Gastroesophageal sphincter (tissue), 4 donors: ENCODE measurements at regions not wholly inside any gene's neighbourhood (a gene's known extent, or its start where the extent isn't known, plus 50 kb on each side); places are given as distances from the start of the nearest gene placed in this dataset.
A peak's percentile ranks its signal among the peaks of the same experiment; 100 is the strongest.

Experiments used
- ATAC-seq: fragments of 150-250 bp; one replicate; pipeline ENCODE4 v1.9.1; 2016; ENCODE audit warnings: mild to moderate bottlenecking, moderate library complexity
- H3K27ac ChIP-seq, 4 donors: fragments of 200-600 bp; sonication (generic) in 3 of 4; 1 replicate in 3 of 4; 2 replicates in 1 of 4; pipeline ENCODE4 v1.5.1; 2016 to 2019
- H3K27me3 ChIP-seq: fragments of 200-600 bp; sonication (generic); one replicate; pipeline ENCODE4 v1.5.1; 2019
- H3K36me3 ChIP-seq, 2 donors: fragments of 200-600 bp; sonication (generic); one replicate each; pipeline ENCODE4 v1.5.1; 2019; ENCODE audit warnings: control low read depth in 1 of 2
- H3K4me1 ChIP-seq, 3 donors: fragments of 200-600 bp; sonication (generic); 1 replicate in 2 of 3; 2 replicates in 1 of 3; pipeline ENCODE4 v1.5.1; 2016 to 2019; ENCODE audit warnings: control low read depth in 2 of 3
- H3K4me3 ChIP-seq, 2 donors: fragments of 200-600 bp; sonication (generic); one replicate each; pipeline ENCODE4 v1.5.1; 2019; ENCODE audit warnings: mild to moderate bottlenecking in 1 of 2, moderate library complexity in 1 of 2
- H3K9me3 ChIP-seq, 3 donors: fragments of 200-600 bp; sonication (generic); one replicate each; pipeline ENCODE4 v1.5.1; 2017 to 2019; ENCODE audit warnings: control low read depth in 2 of 3
- CTCF ChIP-seq, 4 experiments: fragments of 200-600 bp in 2 of 4; fragments of 450-650 bp in 2 of 4; sonication (generic) in 1 of 4; IDR thresholded peaks; one replicate each; pipeline ENCODE4 v1.5.1; 2017 to 2019; ENCODE audit warnings: antibody characterized with exemption in 4 of 4, mild to moderate bottlenecking in 2 of 4, moderate library complexity in 2 of 4
- EP300 ChIP-seq: sonication (generic); formaldehyde crosslinking; IDR thresholded peaks from one replicate; pipeline ENCODE4 v1.6.1; 2017; ENCODE audit warnings: antibody characterized with exemption, mild to moderate bottlenecking
- POLR2A ChIP-seq, 2 donors: fragments of 450-650 bp; IDR thresholded peaks; one replicate each; pipeline ENCODE4 v1.6.1; 2017; ENCODE audit warnings: antibody characterized with exemption in 2 of 2, mild to moderate bottlenecking in 2 of 2, moderate library complexity in 1 of 2
- POLR2AphosphoS5 ChIP-seq: sonication (generic); formaldehyde crosslinking; IDR thresholded peaks from one replicate; pipeline ENCODE4 v1.6.1; 2017; ENCODE audit warnings: antibody characterized with exemption
- WGBS, 2 donors: methylation state at CpG; one replicate each; pipeline ENCODE4 v1.1.5; 2018; ENCODE audit warnings: low coverage in 1 of 2; 5-methylcytosine and 5-hydroxymethylcytosine counted together

GRCh38 chr10:3239066-3239919, 66.7 kb upstream of the PITRM1 start:
- Histone ChIP-seq H3K27me3 (no peaks in the 10 kb centered on the region), H3K36me3 (no peaks in the 10 kb centered on the region), H3K9me3 (no peaks in the 10 kb centered on the region), H3K4me3 (peak overlapping the region in 1 of 2 donors; percentile 6), H3K27ac (peak overlapping the region in 2 of 4 donors; percentile 54 to 57), H3K4me1 (peaks cover 0 to 9% (median 0%) of the 10 kb centered on the region in 3 donors)
- TF ChIP-seq EP300: no peak
- TF ChIP-seq POLR2A (IDR thresholded peaks at IDR 0.05): no peak
- peak; percentile 23 for TF ChIP-seq POLR2AphosphoS5
- TF ChIP-seq CTCF (IDR thresholded peaks at IDR 0.05): peak; percentile 89 to 95 (median 92)
- WGBS, 2 donors: 29 to 42% methylated on average over 11 to 27 of the region's 35 CpGs
- peak; percentile 73 for ATAC-seq

- H3K27me3 ChIP-seq: no peaks in the 10 kb centered on the region
- no peak for TF ChIP-seq POLR2AphosphoS5
- no peak for TF ChIP-seq CTCF (IDR thresholded peaks at IDR 0.05)
- TF ChIP-seq POLR2A (IDR thresholded peaks at IDR 0.05): no peak
- TF ChIP-seq EP300: no peak
- H3K4me3 ChIP-seq: no peak overlapping the region
- H3K27ac ChIP-seq: no peak overlapping the region
- peaks cover 0 to 9% (median 0%) of the 10 kb centered on the region in 3 donors for H3K4me1 ChIP-seq
- no peaks in the 10 kb centered on the region for H3K9me3 ChIP-seq
- H3K36me3 ChIP-seq: no peaks in the 10 kb centered on the region
- 70 to 71% methylated on average over 7 to 13 of the region's 26 CpGs for WGBS, 2 donors
- no peak for ATAC-seq
These were observed 65.7 kb upstream of the PITRM1 start for GRCh38 chr10:3238115-3238871.

GRCh38 chr10:3237530-3237929, 64.9 kb upstream of the PITRM1 start:
- TF ChIP-seq POLR2A (IDR thresholded peaks at IDR 0.05) (no peak), CTCF (IDR thresholded peaks at IDR 0.05) (no peak), EP300 (no peak), POLR2AphosphoS5 (no peak)
- WGBS, 2 donors: 81 to 95% methylated on average over 2 to 7 of the region's 13 CpGs

GRCh38 chr10:3236644-3237404, 64.2 kb upstream of the PITRM1 start:
- H3K4me3 ChIP-seq: no peak overlapping the region
- no peaks in the 10 kb centered on the region for H3K27me3 ChIP-seq
- ATAC-seq: no peak
- TF ChIP-seq CTCF (IDR thresholded peaks at IDR 0.05) (no peak), EP300 (no peak), POLR2A (IDR thresholded peaks at IDR 0.05) (no peak), POLR2AphosphoS5 (no peak)
- peaks cover 0 to 9% (median 0%) of the 10 kb centered on the region in 3 donors for H3K4me1 ChIP-seq
- H3K9me3 ChIP-seq: no peaks in the 10 kb centered on the region
- no peaks in the 10 kb centered on the region for H3K36me3 ChIP-seq
- no peak overlapping the region for H3K27ac ChIP-seq
- WGBS, 2 donors: 84 to 89% methylated on average over 5 to 8 of the region's 15 CpGs

More at GRCh38 chr10:3237530-3237929, 64.9 kb upstream of the PITRM1 start:
- Histone ChIP-seq H3K4me1 (peaks cover 0 to 9% (median 0%) of the 10 kb centered on the region in 3 donors), H3K4me3 (no peak overlapping the region), H3K27me3 (no peaks in the 10 kb centered on the region), H3K27ac (no peak overlapping the region), H3K36me3 (no peaks in the 10 kb centered on the region), H3K9me3 (no peaks in the 10 kb centered on the region)
- ATAC-seq: no peak
